Fibroblast of lung (primary cell): ENCODE measurements at regions not wholly inside any gene's neighbourhood (a gene's known extent, or its start where the extent isn't known, plus 50 kb on each side); places are given as distances from the start of the nearest gene placed in this dataset.

ENCODE experiments used
- DNase-seq, 2 donors: peaks; one replicate each; pipeline versions ENCODE4 v3.0.0 to v3.0.0-alpha.2; 2010; ENCODE audit warnings: low read depth in 2 of 2
- H2AFZ ChIP-seq: 2 replicates; pipeline ENCODE4 v1.5.1; 2012; ENCODE audit warnings: low read length, control low read depth, inconsistent platforms
- H3K27ac ChIP-seq: 2 replicates; pipeline ENCODE4 v1.5.1; 2011; ENCODE audit warnings: low read length, control low read depth; ENCODE audit not compliant: insufficient read depth
- H3K27me3 ChIP-seq: 2 replicates; pipeline ENCODE4 v1.5.1; 2011; ENCODE audit warnings: mild to moderate bottlenecking, low read length; ENCODE audit not compliant: control insufficient read depth, insufficient read depth
- H3K36me3 ChIP-seq: 2 replicates; pipeline ENCODE4 v1.5.1; 2011; ENCODE audit warnings: low read length; ENCODE audit not compliant: control insufficient read depth, insufficient read depth
- H3K4me1 ChIP-seq: 2 replicates; pipeline ENCODE4 v1.5.1; 2011; ENCODE audit warnings: low read length; ENCODE audit not compliant: control insufficient read depth, insufficient read depth; ENCODE audit errors: extremely low read depth
- H3K4me2 ChIP-seq: 2 replicates; pipeline ENCODE4 v1.5.1; 2011; ENCODE audit warnings: low read length, control low read depth; ENCODE audit not compliant: insufficient read depth; ENCODE audit errors: extremely low read depth
- H3K4me3 ChIP-seq, 4 experiments: fragments of 200-600 bp in 1 of 4; sonication (generic) in 1 of 4; replicated peaks in 1 of 4; 2 replicates each; pipeline ENCODE4 v1.5.1; 2011 to 2016; ENCODE audit warnings: low read length in 4 of 4, low read depth in 3 of 4, mild to moderate bottlenecking in 3 of 4, control low read depth in 2 of 4, inconsistent platforms in 1 of 4, mixed read lengths in 1 of 4; ENCODE audit not compliant: insufficient read depth in 1 of 4; ENCODE audit errors: control extremely low read depth in 1 of 4
- H3K79me2 ChIP-seq: 2 replicates; pipeline ENCODE4 v1.5.1; 2012; ENCODE audit warnings: mild to moderate bottlenecking, low read length, inconsistent platforms; ENCODE audit not compliant: control insufficient read depth, insufficient read depth
- H3K9ac ChIP-seq: 2 replicates; pipeline ENCODE4 v1.5.1; 2011; ENCODE audit warnings: mild to moderate bottlenecking, low read length, control low read depth; ENCODE audit not compliant: insufficient read depth
- H3K9me3 ChIP-seq: 2 replicates; pipeline ENCODE4 v1.5.1; 2012; ENCODE audit warnings: low read depth, low read length; ENCODE audit not compliant: control insufficient read depth, insufficient read depth
- H4K20me1 ChIP-seq: 2 replicates; pipeline ENCODE4 v1.5.1; 2011; ENCODE audit warnings: low read length; ENCODE audit not compliant: control insufficient read depth, insufficient read depth; ENCODE audit errors: extremely low read depth
- CTCF ChIP-seq, 2 donors: IDR thresholded peaks in 1 of 2; conservative IDR thresholded peaks in 1 of 2; 1 replicate in 1 of 2; 2 replicates in 1 of 2; pipeline ENCODE4 v1.5.1; 2011 to 2012; ENCODE audit warnings: low read length in 2 of 2, control low read depth in 1 of 2, inconsistent platforms in 1 of 2, low read depth in 1 of 2, mild to moderate bottlenecking in 1 of 2
- EZH2 ChIP-seq: IDR thresholded peaks from 2 replicates; pipeline ENCODE4 v1.5.1; 2012; ENCODE audit warnings: low read length, control low read depth, mild to moderate bottlenecking; ENCODE audit errors: missing control alignments

- H2AFZ ChIP-seq: no peak overlapping the region
- no peak for DNase-seq
- TF ChIP-seq CTCF (conservative IDR thresholded peaks at IDR 0.05 in 1 of 2, IDR thresholded peaks at IDR 0.05 in 1 of 2; ENCODE audit: low read depth in 1 of 2, low read length in 2 of 2) (no peak), EZH2 (no peak)
These were observed 207.0 kb upstream of the PRDM1 start for GRCh38 chr6:105879146-105879545.

GRCh38 chr6:105875974-105876640, 210.0 kb upstream of the PRDM1 start:
- H3K4me1 ChIP-seq: no peaks in the 10 kb centered on the region
- no peak overlapping the region for H3K4me2 ChIP-seq
- TF ChIP-seq CTCF (conservative IDR thresholded peaks at IDR 0.05 in 1 of 2, IDR thresholded peaks at IDR 0.05 in 1 of 2; ENCODE audit: low read depth in 1 of 2, low read length in 2 of 2): no peak
- no peak for TF ChIP-seq EZH2
- H3K27me3 ChIP-seq: no peaks in the 10 kb centered on the region
- DNase-seq: no peak
- H2AFZ ChIP-seq: no peak overlapping the region
- H4K20me1 ChIP-seq: no peaks in the 10 kb centered on the region
- no peaks in the 10 kb centered on the region for H3K79me2 ChIP-seq
- H3K9ac ChIP-seq: no peak overlapping the region
- H3K36me3 ChIP-seq: no peaks in the 10 kb centered on the region
- H3K4me3 ChIP-seq: no peak overlapping the region
- H3K27ac ChIP-seq: no peak overlapping the region
- no peaks in the 10 kb centered on the region for H3K9me3 ChIP-seq

More at GRCh38 chr6:105879146-105879545, 207.0 kb upstream of the PRDM1 start:
- Histone ChIP-seq H3K4me1 (no peaks in the 10 kb centered on the region), H3K4me2 (no peak overlapping the region), H3K27me3 (no peaks in the 10 kb centered on the region), H3K9ac (no peak overlapping the region), H3K9me3 (no peaks in the 10 kb centered on the region), H3K27ac (no peak overlapping the region), H3K36me3 (no peaks in the 10 kb centered on the region), H3K79me2 (no peaks in the 10 kb centered on the region), H4K20me1 (no peaks in the 10 kb centered on the region), H3K4me3 (no peak overlapping the region)

GRCh38 chr6:105874835-105875626, 211.1 kb upstream of the PRDM1 start:
- H3K4me3 ChIP-seq: no peak overlapping the region
- H3K9me3 ChIP-seq: no peaks in the 10 kb centered on the region
- no peaks in the 10 kb centered on the region for H3K36me3 ChIP-seq

More at GRCh38 chr6:105874835-105875626, 211.1 kb upstream of the PRDM1 start:
- no peaks in the 10 kb centered on the region for H3K27me3 ChIP-seq
- H3K27ac ChIP-seq: no peak overlapping the region
- H2AFZ ChIP-seq: no peak overlapping the region
- TF ChIP-seq CTCF (conservative IDR thresholded peaks at IDR 0.05 in 1 of 2, IDR thresholded peaks at IDR 0.05 in 1 of 2; ENCODE audit: low read depth in 1 of 2, low read length in 2 of 2) (no peak), EZH2 (no peak)
- H4K20me1 ChIP-seq: no peaks in the 10 kb centered on the region
- no peak for DNase-seq
- H3K9ac ChIP-seq: no peak overlapping the region
- no peak overlapping the region for H3K4me2 ChIP-seq
- H3K79me2 ChIP-seq: no peaks in the 10 kb centered on the region
- no peaks in the 10 kb centered on the region for H3K4me1 ChIP-seq
